ENCODE measurements at regions not wholly inside any gene's neighbourhood (a gene's known extent, or its start where the extent isn't known, plus 50 kb on each side); places are given as distances from the start of the nearest gene placed in this dataset.
"Not testable (repeated sequence)": the region's sequence is repeated elsewhere in the genome, so short reads cannot be mapped to it uniquely, and the experiment has no call there.

DNA sequence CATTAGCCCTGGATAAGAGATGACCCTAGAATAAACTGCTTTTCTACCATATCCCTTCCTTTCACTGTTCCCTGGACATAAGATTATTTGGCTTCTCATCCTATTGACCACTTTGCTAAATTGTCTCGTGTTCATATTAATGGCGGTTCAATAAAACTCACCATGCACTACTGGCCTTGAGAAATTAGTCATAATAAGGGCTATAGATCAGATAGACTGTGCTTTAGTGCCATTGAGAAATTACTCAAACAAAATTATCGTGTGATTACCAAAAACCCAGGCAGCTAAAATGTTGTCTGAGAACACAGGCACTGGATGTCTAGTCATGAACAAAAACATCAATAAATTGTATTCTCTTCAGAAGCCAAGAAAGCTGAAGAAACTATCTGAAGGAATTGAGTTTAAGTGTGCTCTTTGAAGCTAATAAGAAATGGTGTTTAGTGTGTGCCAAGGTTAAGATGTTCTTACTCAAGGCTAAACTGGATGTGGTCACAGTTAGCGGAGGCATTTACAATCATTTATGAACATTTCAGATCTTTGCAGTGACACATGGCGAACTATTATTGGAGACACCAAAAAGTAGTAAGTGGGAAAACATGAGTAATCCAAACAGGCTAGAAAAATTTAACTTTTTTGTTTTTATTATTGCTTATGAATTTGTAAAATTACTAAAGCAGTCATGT is 460.4 kb upstream of the RORB start:
- no peak for DNase-seq

GRCh38 chr9:74037274-74037673 is 459.9 kb upstream of the RORB start:
- no peak for DNase-seq

GRCh38 chr9:74041588-74041987 is 455.5 kb upstream of the RORB start:
- DNase-seq: no peak

GRCh38 chr9:74044844-74045243 is 452.3 kb upstream of the RORB start:
- no peak for DNase-seq

- no peak for DNase-seq
Measured at GRCh38 chr9:74056023-74056422, 441.1 kb upstream of the RORB start.

GRCh38 chr9:74057051-74057450 is 440.1 kb upstream of the RORB start:
- DNase-seq: not testable (repeated sequence)

DNA sequence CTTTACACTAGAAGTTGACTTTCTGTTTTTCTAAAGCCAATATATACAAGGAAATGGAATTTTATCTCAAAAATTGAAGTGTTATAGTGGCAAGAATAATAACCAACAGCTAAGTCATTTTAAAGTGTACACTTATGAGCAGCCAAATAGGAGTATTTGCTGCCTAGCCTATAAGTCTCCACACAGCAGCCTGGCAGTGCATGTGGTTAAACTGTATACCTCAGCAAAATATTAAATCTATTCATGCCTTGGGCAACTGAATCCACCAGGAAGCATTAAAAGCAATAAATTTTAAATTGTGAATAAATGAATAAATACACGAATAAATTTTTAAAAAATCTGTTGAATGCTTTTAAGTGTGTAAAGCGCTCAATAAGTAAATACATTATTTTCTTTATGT is 432.4 kb upstream of the RORB start:
- DNase-seq: no peak

DNA sequence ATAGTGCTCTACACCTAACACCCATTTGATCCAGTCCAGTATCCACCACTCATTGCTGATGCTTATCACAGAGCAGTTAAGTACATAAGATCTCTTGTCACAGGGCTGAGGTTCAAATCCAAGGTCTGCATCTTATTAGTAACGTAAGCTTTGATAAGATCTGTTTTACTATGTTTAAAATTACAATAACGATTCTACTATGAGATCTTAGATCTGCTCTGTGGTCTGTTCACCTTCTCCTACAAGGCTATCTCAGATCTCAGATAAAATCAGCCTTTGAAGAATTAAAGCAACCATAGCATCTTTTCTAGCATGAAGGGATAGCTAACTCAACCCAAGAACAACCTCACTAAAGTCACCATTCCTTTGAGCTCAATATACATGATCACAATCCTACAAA is 431.0 kb upstream of the RORB start:
- DNase-seq: no peak

- DNase-seq: no peak
Measured at GRCh38 chr9:74066605-74067004, 430.5 kb upstream of the RORB start.

DNA sequence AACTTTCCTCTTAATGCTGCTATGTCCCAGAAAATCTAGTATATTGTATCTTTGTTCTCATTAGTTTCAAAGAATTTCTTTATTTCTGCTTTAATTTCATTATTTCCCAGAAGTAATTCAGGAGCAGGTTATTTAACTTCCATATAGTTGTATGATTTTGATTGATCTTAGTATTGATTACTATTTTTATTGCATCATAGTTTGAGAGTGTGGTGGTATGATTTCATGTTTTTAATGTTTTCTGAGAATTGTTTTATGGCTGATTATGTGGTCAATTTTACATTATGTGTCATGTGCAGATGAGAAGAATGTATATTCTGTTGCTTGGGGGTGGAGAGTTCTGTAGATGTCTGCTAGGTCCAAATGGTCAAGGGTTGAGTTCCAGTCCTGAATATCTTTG is 425.6 kb upstream of the RORB start:
- no peak for DNase-seq

GRCh38 chr9:74073897-74074296 is 423.2 kb upstream of the RORB start:
- no peak for DNase-seq

GRCh38 chr9:74078647-74079046 is 418.5 kb upstream of the RORB start:
- no peak for DNase-seq

GRCh38 chr9:74080652-74081051 is 416.5 kb upstream of the RORB start:
- DNase-seq: not testable (repeated sequence)

DNA sequence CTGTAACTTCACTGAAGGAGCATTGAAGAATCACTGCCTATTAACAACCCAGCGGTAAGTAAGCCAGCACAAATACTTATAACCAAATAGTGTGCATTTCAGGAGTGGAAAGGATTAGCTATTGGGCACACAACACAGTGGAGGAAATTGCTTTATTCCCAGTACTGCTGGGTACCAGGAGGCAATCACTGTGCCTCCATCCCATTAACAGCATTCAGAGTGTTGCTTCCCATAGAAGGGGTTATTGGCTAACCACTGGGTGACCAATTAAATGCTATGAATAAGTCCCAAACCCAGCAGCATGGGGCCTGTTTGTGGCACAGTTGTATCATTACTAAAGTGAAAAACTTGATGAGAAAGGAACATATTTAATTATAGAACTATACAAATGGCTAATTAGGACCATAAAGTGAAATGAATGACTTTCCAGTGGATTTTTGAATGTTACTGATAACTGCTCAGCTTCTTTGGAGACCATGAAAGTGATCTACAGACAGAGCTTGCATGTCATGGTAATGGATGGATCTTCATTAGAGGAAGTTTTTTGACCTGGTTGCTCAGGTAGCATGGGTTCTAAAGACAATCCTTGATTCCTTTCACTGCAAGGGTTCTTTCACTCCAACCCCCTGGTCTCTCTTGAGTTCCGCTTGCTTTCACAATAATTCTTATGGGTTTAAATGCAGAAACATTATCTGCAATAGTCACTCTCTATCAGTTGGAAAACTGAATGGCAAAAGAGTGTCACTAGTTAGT is 413.3 kb upstream of the RORB start:
- no peak for DNase-seq

DNA sequence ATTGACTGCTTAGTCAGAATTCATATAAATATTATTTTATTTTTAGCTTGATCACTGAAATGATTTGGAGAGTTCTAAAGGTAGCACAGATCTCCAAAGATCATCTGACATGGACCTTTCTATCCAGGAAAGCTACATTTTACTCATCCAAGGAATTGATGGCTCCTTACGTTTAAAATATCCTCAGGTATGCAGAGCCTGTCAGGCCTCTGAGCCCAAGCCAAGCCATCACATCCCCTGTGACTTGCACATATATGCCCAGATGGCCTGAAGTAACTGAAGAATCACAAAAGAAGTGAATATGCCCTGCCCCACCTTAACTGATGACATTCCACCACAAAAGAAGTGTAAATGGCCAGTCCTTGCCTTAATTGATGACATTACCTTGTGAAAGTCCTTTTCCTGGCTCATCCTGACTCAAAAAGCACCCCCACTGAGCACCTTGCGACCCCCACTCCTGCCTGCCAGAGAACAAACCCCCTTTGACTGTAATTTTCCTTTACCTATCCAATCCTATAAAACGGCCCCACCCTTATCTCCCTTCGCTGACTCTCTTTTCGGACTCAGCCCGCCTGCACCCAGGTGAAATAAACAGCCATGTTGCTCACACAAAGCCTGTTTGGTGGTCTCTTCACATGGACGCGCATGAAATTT is 411.6 kb upstream of the RORB start:
- not testable (repeated sequence) for DNase-seq

DNA sequence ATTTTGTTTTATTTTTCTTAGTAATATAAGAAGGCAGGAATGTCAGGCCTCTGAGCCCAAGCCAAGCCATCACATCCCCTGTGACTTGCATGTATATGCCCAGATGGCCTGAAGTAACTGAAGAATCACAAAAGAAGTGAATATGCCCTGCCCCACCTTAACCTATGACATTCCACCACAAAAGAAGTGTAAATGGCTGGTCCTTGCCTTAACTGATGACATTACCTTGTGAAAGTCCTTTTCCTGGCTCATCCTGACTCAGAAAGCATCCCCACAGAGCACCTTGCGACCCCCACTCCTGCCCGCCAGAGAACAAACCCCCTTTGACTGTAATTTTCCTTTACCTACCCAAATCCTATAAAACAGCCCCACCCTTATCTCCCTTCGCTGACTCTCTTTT is 406.2 kb upstream of the RORB start:
- not testable (repeated sequence) for DNase-seq

GRCh38 chr9:74092491-74092834 is 404.7 kb upstream of the RORB start:
- DNase-seq: no peak

- DNase-seq: not testable (repeated sequence)
Measured at GRCh38 chr9:74094037-74094436, 403.1 kb upstream of the RORB start.

- no peak for DNase-seq
Measured at GRCh38 chr9:74094766-74095165, 402.4 kb upstream of the RORB start.

GRCh38 chr9:74095925-74096324 is 401.2 kb upstream of the RORB start:
- DNase-seq: no peak

- no peak for DNase-seq
Measured at GRCh38 chr9:74096420-74096819, 400.7 kb upstream of the RORB start.

DNA sequence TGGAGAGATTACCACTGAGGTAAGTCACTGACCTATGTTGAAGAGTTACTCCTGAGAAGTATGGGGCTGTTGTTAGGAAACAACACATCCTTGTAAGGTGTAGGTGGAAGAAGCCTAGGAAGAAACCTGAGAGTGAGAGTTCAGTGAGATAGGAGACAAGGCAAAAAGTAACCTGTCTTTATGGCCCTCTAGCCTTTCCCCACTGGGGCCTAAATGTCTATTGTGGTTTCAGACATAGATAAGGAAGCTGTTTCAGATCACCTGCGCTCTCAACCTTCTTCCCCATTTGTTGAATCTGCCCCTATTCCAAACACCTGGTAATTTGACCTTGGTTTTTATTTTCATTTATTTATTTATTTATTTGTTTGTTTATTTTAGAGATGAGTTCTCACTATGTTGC is 397.1 kb upstream of the RORB start:
- DNase-seq: no peak

- not testable (repeated sequence) for DNase-seq
Measured at GRCh38 chr9:74102148-74102547, 395.0 kb upstream of the RORB start.

DNA sequence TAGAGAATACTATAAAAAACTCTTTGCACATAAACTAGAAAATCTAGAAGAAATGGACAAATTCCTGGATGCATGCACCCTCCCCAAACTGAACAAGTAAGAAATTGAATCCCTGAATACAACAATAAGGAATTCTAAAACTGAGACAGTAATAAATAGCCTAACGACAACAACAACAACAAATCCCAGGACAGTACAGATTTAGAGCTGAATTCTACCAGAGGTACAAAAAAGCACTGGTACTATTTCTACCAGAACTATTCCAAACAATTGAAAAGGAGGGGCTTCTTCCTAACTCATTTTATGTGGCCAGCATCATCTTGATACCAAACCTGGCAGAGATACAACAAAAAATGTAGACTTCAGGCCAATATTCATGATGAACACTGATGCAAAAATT is 394.4 kb upstream of the RORB start:
- DNase-seq: no peak
